Activated CD4-positive, alpha-beta T cell treated with anti-CD3 and anti-CD28 coated beads for 36 hours (primary cell): ENCODE measurements at regions not wholly inside any gene's neighbourhood (a gene's known extent, or its start where the extent isn't known, plus 50 kb on each side); places are given as distances from the start of the nearest gene placed in this dataset.

Source experiments
- ATAC-seq: fragments of 200-7000 bp; cut with Tn5 transposase; one replicate; pipeline ENCODE4 v1.10.0; 2021; ENCODE audit warnings: mild to moderate bottlenecking, moderate library complexity
- CTCF ChIA-PET: fragments of 350-600 bp; sonication (Branson Sonifier 250); formaldehyde crosslinking; loops from one replicate; lab custom pipeline; 2021; ENCODE audit warnings: antibody characterized with exemption; lab: Charles Lee
- POLR2A ChIA-PET: fragments of 350-600 bp; sonication (Branson Sonifier 250); formaldehyde crosslinking; loops from one replicate; lab custom pipeline; 2021; ENCODE audit warnings: antibody characterized with exemption, inconsistent platforms; lab: Charles Lee
- DNase-seq: peaks from one replicate; pipeline ENCODE4 v3.0.0-alpha.2; 2020
- H3K27ac Mint-ChIP-seq: one replicate; pipeline ENCODE4 v1.8.0; 2021; ENCODE audit warnings: mixed read lengths
- H3K27me3 Mint-ChIP-seq: one replicate; pipeline ENCODE4 v1.8.0; 2021; ENCODE audit warnings: mixed read lengths
- H3K36me3 Mint-ChIP-seq: one replicate; pipeline ENCODE4 v1.8.0; 2021; ENCODE audit warnings: low read depth, mixed read lengths
- H3K4me1 Mint-ChIP-seq: one replicate; pipeline ENCODE4 v1.8.0; 2021; ENCODE audit warnings: mixed read lengths
- H3K4me3 Mint-ChIP-seq: one replicate; pipeline ENCODE4 v1.8.0; 2021; ENCODE audit warnings: mild to moderate bottlenecking, moderate library complexity, mixed read lengths
- H3K9me3 Mint-ChIP-seq: one replicate; pipeline ENCODE4 v1.8.0; 2021; ENCODE audit warnings: low read depth, mixed read lengths
- intact Hi-C, 2 experiments: fragments of 100-400 bp; cut with DNase I in 1 of 2; cut with micrococcal nuclease in 1 of 2; formaldehyde crosslinking; loops; one replicate each; pipeline versions ENCODE4 v1.14.2 to v1.15.1; 2022 to 2024; cut with DNase I, micrococcal nuclease

GRCh38 chr3:64410226-64410625 is 185.0 kb upstream of the PRICKLE2 start:
- no peak for ATAC-seq

GRCh38 chr3:64408770-64409169 is 183.5 kb upstream of the PRICKLE2 start:
- DNase-seq, result no peak
- H3K36me3 Mint-ChIP-seq, result no peaks in the 10 kb centered on the region
- no peaks in the 10 kb centered on the region for H3K4me1 Mint-ChIP-seq
- CTCF ChIA-PET, result no interaction called here
- no peak overlapping the region for H3K4me3 Mint-ChIP-seq
- H3K9me3 Mint-ChIP-seq, result no peaks in the 10 kb centered on the region
- POLR2A ChIA-PET, result no interaction called here
- no peak for ATAC-seq
- no peak overlapping the region for H3K27ac Mint-ChIP-seq
- H3K27me3 Mint-ChIP-seq, result peaks cover 14% of the 10 kb centered on the region
- intact Hi-C loops, result no loop called here

More at GRCh38 chr3:64410226-64410625, 185.0 kb upstream of the PRICKLE2 start:
- H3K4me1 Mint-ChIP-seq, result no peaks in the 10 kb centered on the region
- H3K27ac Mint-ChIP-seq, result no peak overlapping the region
- DNase-seq, result no peak
- H3K9me3 Mint-ChIP-seq, result no peaks in the 10 kb centered on the region
- ChIA-PET POLR2A (no interaction called here), CTCF (interaction anchor here (1.1 kb wide), 1 partner anchor 15 kb away, joined by 3 read pairs; no protein-coding TSS in a partner anchor)
- H3K4me3 Mint-ChIP-seq, result no peak overlapping the region
- intact Hi-C loops, result no loop called here
- no peaks in the 10 kb centered on the region for H3K36me3 Mint-ChIP-seq
- peaks cover 14% of the 10 kb centered on the region for H3K27me3 Mint-ChIP-seq

- ATAC-seq (no peak), DNase-seq (no peak)
- Mint-ChIP-seq H3K4me3 (no peak overlapping the region), H3K27me3 (peaks cover 9% of the 10 kb centered on the region), H3K9me3 (no peaks in the 10 kb centered on the region), H3K36me3 (no peaks in the 10 kb centered on the region), H3K27ac (no peak overlapping the region), H3K4me1 (no peaks in the 10 kb centered on the region)
- POLR2A ChIA-PET, result no interaction called here
- intact Hi-C loops, result no loop called here
- CTCF ChIA-PET, result interaction anchor here (0.5 to 1.2 kb wide), 3 partner anchors 10 to 123 kb away, joined by 3 read pairs; no protein-coding TSS in a partner anchor
These were observed 181.0 kb upstream of the PRICKLE2 start for GRCh38 chr3:64406271-64406670.

- CTCF ChIA-PET, result interaction anchor here (0.8 kb wide), 1 partner anchor 34 kb away, joined by 3 read pairs; no protein-coding TSS in a partner anchor
- peaks cover 9% of the 10 kb centered on the region for H3K27me3 Mint-ChIP-seq
These were observed 180.1 kb upstream of the PRICKLE2 start for GRCh38 chr3:64405211-64405835.

GRCh38 chr3:64400706-64401105 is 175.4 kb upstream of the PRICKLE2 start:
- no peak for DNase-seq
- Mint-ChIP-seq H3K4me1 (no peaks in the 10 kb centered on the region), H3K27ac (no peak overlapping the region), H3K27me3 (peaks cover 4% of the 10 kb centered on the region), H3K36me3 (no peaks in the 10 kb centered on the region), H3K9me3 (no peaks in the 10 kb centered on the region), H3K4me3 (no peak overlapping the region)
- ChIA-PET CTCF (interaction anchor here (0.8 kb wide), 1 partner anchor 135 kb away, joined by 3 read pairs; no protein-coding TSS in a partner anchor), POLR2A (no interaction called here)
- no peak for ATAC-seq
- intact Hi-C loops, result no loop called here

More at GRCh38 chr3:64405211-64405835, 180.1 kb upstream of the PRICKLE2 start:
- no peaks in the 10 kb centered on the region for H3K36me3 Mint-ChIP-seq
- H3K9me3 Mint-ChIP-seq, result no peaks in the 10 kb centered on the region
- ATAC-seq (no peak), DNase-seq (no peak)
- POLR2A ChIA-PET, result no interaction called here
- H3K27ac Mint-ChIP-seq, result no peak overlapping the region
- intact Hi-C loops, result no loop called here
- no peaks in the 10 kb centered on the region for H3K4me1 Mint-ChIP-seq
- no peak overlapping the region for H3K4me3 Mint-ChIP-seq

- ATAC-seq, result peak; percentile 42
- ChIA-PET CTCF (interaction anchor here (0.6 kb wide), 1 partner anchor 368 kb away, joined by 3 read pairs; no protein-coding TSS in a partner anchor), POLR2A (no interaction called here)
- peak; percentile 18 for DNase-seq
- H3K27ac Mint-ChIP-seq, result no peak overlapping the region
- no peaks in the 10 kb centered on the region for H3K36me3 Mint-ChIP-seq
- no peaks in the 10 kb centered on the region for H3K27me3 Mint-ChIP-seq
- no peaks in the 10 kb centered on the region for H3K4me1 Mint-ChIP-seq
- H3K4me3 Mint-ChIP-seq, result no peak overlapping the region
- H3K9me3 Mint-ChIP-seq, result no peaks in the 10 kb centered on the region
- intact Hi-C loops, result loop anchor here (1.0 kb wide), 2 partner anchors 85 to 369 kb away; no protein-coding TSS in a partner anchor
These were observed 174.0 kb upstream of the PRICKLE2 start for GRCh38 chr3:64399205-64399800.

- no peak for ATAC-seq
- Mint-ChIP-seq H3K9me3 (no peaks in the 10 kb centered on the region), H3K27ac (no peak overlapping the region), H3K27me3 (no peaks in the 10 kb centered on the region), H3K4me1 (no peaks in the 10 kb centered on the region), H3K36me3 (no peaks in the 10 kb centered on the region), H3K4me3 (no peak overlapping the region)
- DNase-seq, result no peak
- ChIA-PET POLR2A (no interaction called here), CTCF (interaction anchor here (1.0 kb wide), 1 partner anchor 32 kb away, joined by 3 read pairs; no protein-coding TSS in a partner anchor)
- intact Hi-C loops, result no loop called here
These were observed 173.2 kb upstream of the PRICKLE2 start for GRCh38 chr3:64398476-64398875.

- Mint-ChIP-seq H3K4me3 (no peak overlapping the region), H3K4me1 (no peaks in the 10 kb centered on the region), H3K27me3 (no peaks in the 10 kb centered on the region), H3K27ac (no peak overlapping the region), H3K36me3 (no peaks in the 10 kb centered on the region), H3K9me3 (no peaks in the 10 kb centered on the region)
- DNase-seq (no peak), ATAC-seq (no peak)
- ChIA-PET CTCF (interaction anchor here (1.0 kb wide), 1 partner anchor 31 kb away, joined by 3 read pairs; no protein-coding TSS in a partner anchor), POLR2A (no interaction called here)
- intact Hi-C loops, result no loop called here
These were observed 172.7 kb upstream of the PRICKLE2 start for GRCh38 chr3:64398006-64398405.

- POLR2A ChIA-PET, result interaction anchor here (0.7 kb wide), 1 partner anchor 303 kb away, joined by 3 read pairs; no protein-coding TSS in a partner anchor
- Mint-ChIP-seq H3K4me3 (no peak overlapping the region), H3K27me3 (no peaks in the 10 kb centered on the region), H3K9me3 (no peaks in the 10 kb centered on the region), H3K4me1 (no peaks in the 10 kb centered on the region), H3K36me3 (no peaks in the 10 kb centered on the region), H3K27ac (no peak overlapping the region)
- intact Hi-C loops, result no loop called here
- no peak for ATAC-seq
- CTCF ChIA-PET, result interaction anchor here (0.6 to 1.1 kb wide), 3 partner anchors 31 to 367 kb away, joined by 3 read pairs; no protein-coding TSS in a partner anchor
- no peak for DNase-seq
These were observed 172.3 kb upstream of the PRICKLE2 start for GRCh38 chr3:64397573-64397972.

GRCh38 chr3:64395490-64395889 is 170.2 kb upstream of the PRICKLE2 start:
- ChIA-PET CTCF (interaction anchor here (0.7 kb wide), 1 partner anchor 14 kb away, joined by 3 read pairs; no protein-coding TSS in a partner anchor), POLR2A (no interaction called here)
- no peaks in the 10 kb centered on the region for H3K27me3 Mint-ChIP-seq
- no peak overlapping the region for H3K4me3 Mint-ChIP-seq
- DNase-seq (no peak), ATAC-seq (no peak)
- H3K9me3 Mint-ChIP-seq, result no peaks in the 10 kb centered on the region
- H3K4me1 Mint-ChIP-seq, result no peaks in the 10 kb centered on the region
- no peak overlapping the region for H3K27ac Mint-ChIP-seq
- no peaks in the 10 kb centered on the region for H3K36me3 Mint-ChIP-seq
- intact Hi-C loops, result no loop called here

- DNase-seq, result no peak
- no peaks in the 10 kb centered on the region for H3K9me3 Mint-ChIP-seq
- no peak for ATAC-seq
- no peaks in the 10 kb centered on the region for H3K4me1 Mint-ChIP-seq
- H3K4me3 Mint-ChIP-seq, result no peak overlapping the region
- CTCF ChIA-PET, result no interaction called here
- no peaks in the 10 kb centered on the region for H3K36me3 Mint-ChIP-seq
- H3K27ac Mint-ChIP-seq, result no peak overlapping the region
- POLR2A ChIA-PET, result no interaction called here
- intact Hi-C loops, result no loop called here
- no peaks in the 10 kb centered on the region for H3K27me3 Mint-ChIP-seq
These were observed 167.9 kb upstream of the PRICKLE2 start for GRCh38 chr3:64393193-64393592.

GRCh38 chr3:64392001-64392400 is 166.7 kb upstream of the PRICKLE2 start:
- no peaks in the 10 kb centered on the region for H3K36me3 Mint-ChIP-seq
- H3K4me1 Mint-ChIP-seq, result no peaks in the 10 kb centered on the region
- H3K27ac Mint-ChIP-seq, result no peak overlapping the region
- no peaks in the 10 kb centered on the region for H3K27me3 Mint-ChIP-seq
- no peaks in the 10 kb centered on the region for H3K9me3 Mint-ChIP-seq
- DNase-seq, result no peak
- intact Hi-C loops, result no loop called here
- POLR2A ChIA-PET, result no interaction called here
- CTCF ChIA-PET, result no interaction called here
- no peak for ATAC-seq
- no peak overlapping the region for H3K4me3 Mint-ChIP-seq
